ENCODE measurements at regions not wholly inside any gene's neighbourhood (a gene's known extent, or its start where the extent isn't known, plus 50 kb on each side); places are given as distances from the start of the nearest gene placed in this dataset.

DNA sequence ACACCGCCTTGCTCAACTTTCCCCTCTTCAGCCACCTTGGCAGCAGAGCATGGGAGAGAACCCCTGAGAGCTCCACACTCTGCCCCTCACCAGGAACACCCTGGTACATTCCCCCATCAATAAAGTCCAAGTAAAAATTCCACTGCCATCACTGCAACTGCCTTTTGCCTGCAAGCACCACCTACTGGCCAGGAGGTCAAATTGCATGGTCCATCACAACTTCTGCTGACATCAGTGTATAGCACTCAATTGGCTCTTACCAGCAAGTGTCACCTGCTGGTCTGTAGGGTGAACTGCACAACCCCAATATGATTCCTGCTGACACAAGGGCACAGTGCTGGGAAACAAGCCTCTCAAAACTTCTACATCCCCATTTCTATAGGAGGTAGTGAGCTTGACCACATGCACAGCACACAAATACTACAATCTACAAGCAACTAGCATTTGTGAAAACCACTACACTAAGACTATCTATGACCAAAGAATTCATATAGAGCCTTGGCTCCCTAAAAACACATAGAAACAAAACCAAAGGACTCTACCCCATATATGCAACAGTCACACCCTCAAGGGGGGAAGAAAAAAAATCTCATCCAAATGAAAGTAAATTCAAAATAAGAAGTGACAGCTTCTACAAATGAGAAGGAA, 69.2 kb downstream of the FASLG start (continued):
- TF ChIP-seq HDAC2 (IDR thresholded peaks at IDR 0.05; ENCODE audit: borderline replicate concordance in 1 of 2, low read depth in 2 of 2, low read length in 2 of 2), result no peak
- no peak for TF ChIP-seq POLR2AphosphoS5 (IDR thresholded peaks at IDR 0.05; ENCODE audit: low read depth, low read length)
- no peak for TF ChIP-seq SIX5 (IDR thresholded peaks at IDR 0.05; ENCODE audit: low read depth, low read length)
- TF ChIP-seq E2F6 (IDR thresholded peaks at IDR 0.05), result no peak
- TF ChIP-seq, protein P1, sequence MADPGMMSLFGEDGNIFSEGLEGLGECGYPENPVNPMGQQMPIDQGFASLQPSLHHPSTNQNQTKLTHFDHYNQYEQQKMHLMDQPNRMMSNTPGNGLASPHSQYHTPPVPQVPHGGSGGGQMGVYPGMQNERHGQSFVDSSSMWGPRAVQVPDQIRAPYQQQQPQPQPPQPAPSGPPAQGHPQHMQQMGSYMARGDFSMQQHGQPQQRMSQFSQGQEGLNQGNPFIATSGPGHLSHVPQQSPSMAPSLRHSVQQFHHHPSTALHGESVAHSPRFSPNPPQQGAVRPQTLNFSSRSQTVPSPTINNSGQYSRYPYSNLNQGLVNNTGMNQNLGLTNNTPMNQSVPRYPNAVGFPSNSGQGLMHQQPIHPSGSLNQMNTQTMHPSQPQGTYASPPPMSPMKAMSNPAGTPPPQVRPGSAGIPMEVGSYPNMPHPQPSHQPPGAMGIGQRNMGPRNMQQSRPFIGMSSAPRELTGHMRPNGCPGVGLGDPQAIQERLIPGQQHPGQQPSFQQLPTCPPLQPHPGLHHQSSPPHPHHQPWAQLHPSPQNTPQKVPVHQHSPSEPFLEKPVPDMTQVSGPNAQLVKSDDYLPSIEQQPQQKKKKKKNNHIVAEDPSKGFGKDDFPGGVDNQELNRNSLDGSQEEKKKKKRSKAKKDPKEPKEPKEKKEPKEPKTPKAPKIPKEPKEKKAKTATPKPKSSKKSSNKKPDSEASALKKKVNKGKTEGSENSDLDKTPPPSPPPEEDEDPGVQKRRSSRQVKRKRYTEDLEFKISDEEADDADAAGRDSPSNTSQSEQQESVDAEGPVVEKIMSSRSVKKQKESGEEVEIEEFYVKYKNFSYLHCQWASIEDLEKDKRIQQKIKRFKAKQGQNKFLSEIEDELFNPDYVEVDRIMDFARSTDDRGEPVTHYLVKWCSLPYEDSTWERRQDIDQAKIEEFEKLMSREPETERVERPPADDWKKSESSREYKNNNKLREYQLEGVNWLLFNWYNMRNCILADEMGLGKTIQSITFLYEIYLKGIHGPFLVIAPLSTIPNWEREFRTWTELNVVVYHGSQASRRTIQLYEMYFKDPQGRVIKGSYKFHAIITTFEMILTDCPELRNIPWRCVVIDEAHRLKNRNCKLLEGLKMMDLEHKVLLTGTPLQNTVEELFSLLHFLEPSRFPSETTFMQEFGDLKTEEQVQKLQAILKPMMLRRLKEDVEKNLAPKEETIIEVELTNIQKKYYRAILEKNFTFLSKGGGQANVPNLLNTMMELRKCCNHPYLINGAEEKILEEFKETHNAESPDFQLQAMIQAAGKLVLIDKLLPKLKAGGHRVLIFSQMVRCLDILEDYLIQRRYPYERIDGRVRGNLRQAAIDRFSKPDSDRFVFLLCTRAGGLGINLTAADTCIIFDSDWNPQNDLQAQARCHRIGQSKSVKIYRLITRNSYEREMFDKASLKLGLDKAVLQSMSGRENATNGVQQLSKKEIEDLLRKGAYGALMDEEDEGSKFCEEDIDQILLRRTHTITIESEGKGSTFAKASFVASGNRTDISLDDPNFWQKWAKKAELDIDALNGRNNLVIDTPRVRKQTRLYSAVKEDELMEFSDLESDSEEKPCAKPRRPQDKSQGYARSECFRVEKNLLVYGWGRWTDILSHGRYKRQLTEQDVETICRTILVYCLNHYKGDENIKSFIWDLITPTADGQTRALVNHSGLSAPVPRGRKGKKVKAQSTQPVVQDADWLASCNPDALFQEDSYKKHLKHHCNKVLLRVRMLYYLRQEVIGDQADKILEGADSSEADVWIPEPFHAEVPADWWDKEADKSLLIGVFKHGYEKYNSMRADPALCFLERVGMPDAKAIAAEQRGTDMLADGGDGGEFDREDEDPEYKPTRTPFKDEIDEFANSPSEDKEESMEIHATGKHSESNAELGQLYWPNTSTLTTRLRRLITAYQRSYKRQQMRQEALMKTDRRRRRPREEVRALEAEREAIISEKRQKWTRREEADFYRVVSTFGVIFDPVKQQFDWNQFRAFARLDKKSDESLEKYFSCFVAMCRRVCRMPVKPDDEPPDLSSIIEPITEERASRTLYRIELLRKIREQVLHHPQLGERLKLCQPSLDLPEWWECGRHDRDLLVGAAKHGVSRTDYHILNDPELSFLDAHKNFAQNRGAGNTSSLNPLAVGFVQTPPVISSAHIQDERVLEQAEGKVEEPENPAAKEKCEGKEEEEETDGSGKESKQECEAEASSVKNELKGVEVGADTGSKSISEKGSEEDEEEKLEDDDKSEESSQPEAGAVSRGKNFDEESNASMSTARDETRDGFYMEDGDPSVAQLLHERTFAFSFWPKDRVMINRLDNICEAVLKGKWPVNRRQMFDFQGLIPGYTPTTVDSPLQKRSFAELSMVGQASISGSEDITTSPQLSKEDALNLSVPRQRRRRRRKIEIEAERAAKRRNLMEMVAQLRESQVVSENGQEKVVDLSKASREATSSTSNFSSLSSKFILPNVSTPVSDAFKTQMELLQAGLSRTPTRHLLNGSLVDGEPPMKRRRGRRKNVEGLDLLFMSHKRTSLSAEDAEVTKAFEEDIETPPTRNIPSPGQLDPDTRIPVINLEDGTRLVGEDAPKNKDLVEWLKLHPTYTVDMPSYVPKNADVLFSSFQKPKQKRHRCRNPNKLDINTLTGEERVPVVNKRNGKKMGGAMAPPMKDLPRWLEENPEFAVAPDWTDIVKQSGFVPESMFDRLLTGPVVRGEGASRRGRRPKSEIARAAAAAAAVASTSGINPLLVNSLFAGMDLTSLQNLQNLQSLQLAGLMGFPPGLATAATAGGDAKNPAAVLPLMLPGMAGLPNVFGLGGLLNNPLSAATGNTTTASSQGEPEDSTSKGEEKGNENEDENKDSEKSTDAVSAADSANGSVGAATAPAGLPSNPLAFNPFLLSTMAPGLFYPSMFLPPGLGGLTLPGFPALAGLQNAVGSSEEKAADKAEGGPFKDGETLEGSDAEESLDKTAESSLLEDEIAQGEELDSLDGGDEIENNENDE (IDR thresholded peaks at IDR 0.05; ENCODE audit: insufficient replicate concordance, low read length), result no peak
- no peak for TF ChIP-seq SIRT6 (IDR thresholded peaks at IDR 0.05; ENCODE audit: low read length)
- peak; percentile 63; the same call in 1 of the 2 replicates for TF ChIP-seq BACH1 (IDR thresholded peaks at IDR 0.05; ENCODE audit: low read length)
- no peak for TF ChIP-seq SIN3A (conservative IDR thresholded peaks at IDR 0.05 in 1 of 2, IDR thresholded peaks at IDR 0.05 in 1 of 2; ENCODE audit: low read depth in 1 of 2, low read length in 2 of 2)
- TF ChIP-seq RXRA (IDR thresholded peaks at IDR 0.05; ENCODE audit: insufficient read depth, low read depth, low read length), result no peak
- no peak for TF ChIP-seq EGR1 (IDR thresholded peaks at IDR 0.05; ENCODE audit: borderline replicate concordance, low read depth, low read length)

Measured in H1 (cell line).